ENCODE measurements at regions not wholly inside any gene's neighbourhood (a gene's known extent, or its start where the extent isn't known, plus 50 kb on each side); places are given as distances from the start of the nearest gene placed in this dataset.

DNA sequence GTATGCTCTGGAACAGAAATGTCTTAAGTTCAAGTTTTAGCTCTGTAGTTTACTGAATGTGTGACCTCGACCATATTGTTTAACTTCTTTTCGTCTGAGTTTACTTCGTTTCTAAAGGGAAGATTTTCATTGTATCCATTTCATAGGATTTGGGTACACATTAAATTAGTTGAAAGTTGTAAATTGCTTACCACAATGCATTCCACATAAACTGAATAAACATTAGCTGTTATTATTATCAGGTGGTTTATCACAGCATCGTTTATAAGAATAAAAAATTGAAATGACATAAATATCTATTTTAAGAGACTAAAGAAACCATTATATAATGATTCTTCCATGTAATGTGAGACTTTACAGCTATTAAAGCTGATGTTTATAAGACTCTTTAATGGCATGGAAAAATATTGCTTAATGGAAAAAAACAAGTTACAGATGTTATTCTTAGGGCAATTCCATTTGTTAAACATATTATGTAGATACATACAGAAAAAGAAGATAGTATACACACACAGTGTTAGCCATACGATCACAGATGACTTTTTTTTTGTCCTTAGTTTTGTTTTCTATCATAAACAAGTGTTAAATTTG lies 342.3 kb upstream of the SGO1 start:
- no TSS peak for BruUV-seq (replicated peaks)
- H3K27ac ChIP-seq (ENCODE audit: low read length): no peak overlapping the region
- intact Hi-C loops (cut with micrococcal nuclease; ENCODE audit: unreplicated experiment): no loop called here
- H3K4me1 ChIP-seq (ENCODE audit: control insufficient read depth, insufficient read depth, low read length): no peaks in the 10 kb centered on the region
- in situ Hi-C loops (cut with HindIII; ENCODE audit: low pct_unique_long_range_greater_than_20kb, low sequenced_read_pairs): no loop called here
- H3K27me3 ChIP-seq (ENCODE audit: control insufficient read depth, insufficient read depth, low read length): no peaks in the 10 kb centered on the region
- CTCF ChIA-PET: no interaction called here
- H3K4me3 ChIP-seq (ENCODE audit: low read depth in 2 of 2, low read length in 2 of 2): no peak overlapping the region
- DNase-seq (ENCODE audit: low read depth, low spot score) (no peak), ATAC-seq (no peak)
- TF ChIP-seq, protein P1, sequence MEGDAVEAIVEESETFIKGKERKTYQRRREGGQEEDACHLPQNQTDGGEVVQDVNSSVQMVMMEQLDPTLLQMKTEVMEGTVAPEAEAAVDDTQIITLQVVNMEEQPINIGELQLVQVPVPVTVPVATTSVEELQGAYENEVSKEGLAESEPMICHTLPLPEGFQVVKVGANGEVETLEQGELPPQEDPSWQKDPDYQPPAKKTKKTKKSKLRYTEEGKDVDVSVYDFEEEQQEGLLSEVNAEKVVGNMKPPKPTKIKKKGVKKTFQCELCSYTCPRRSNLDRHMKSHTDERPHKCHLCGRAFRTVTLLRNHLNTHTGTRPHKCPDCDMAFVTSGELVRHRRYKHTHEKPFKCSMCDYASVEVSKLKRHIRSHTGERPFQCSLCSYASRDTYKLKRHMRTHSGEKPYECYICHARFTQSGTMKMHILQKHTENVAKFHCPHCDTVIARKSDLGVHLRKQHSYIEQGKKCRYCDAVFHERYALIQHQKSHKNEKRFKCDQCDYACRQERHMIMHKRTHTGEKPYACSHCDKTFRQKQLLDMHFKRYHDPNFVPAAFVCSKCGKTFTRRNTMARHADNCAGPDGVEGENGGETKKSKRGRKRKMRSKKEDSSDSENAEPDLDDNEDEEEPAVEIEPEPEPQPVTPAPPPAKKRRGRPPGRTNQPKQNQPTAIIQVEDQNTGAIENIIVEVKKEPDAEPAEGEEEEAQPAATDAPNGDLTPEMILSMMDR (IDR thresholded peaks at IDR 0.05): no peak
- TF ChIP-seq, protein P2, sequence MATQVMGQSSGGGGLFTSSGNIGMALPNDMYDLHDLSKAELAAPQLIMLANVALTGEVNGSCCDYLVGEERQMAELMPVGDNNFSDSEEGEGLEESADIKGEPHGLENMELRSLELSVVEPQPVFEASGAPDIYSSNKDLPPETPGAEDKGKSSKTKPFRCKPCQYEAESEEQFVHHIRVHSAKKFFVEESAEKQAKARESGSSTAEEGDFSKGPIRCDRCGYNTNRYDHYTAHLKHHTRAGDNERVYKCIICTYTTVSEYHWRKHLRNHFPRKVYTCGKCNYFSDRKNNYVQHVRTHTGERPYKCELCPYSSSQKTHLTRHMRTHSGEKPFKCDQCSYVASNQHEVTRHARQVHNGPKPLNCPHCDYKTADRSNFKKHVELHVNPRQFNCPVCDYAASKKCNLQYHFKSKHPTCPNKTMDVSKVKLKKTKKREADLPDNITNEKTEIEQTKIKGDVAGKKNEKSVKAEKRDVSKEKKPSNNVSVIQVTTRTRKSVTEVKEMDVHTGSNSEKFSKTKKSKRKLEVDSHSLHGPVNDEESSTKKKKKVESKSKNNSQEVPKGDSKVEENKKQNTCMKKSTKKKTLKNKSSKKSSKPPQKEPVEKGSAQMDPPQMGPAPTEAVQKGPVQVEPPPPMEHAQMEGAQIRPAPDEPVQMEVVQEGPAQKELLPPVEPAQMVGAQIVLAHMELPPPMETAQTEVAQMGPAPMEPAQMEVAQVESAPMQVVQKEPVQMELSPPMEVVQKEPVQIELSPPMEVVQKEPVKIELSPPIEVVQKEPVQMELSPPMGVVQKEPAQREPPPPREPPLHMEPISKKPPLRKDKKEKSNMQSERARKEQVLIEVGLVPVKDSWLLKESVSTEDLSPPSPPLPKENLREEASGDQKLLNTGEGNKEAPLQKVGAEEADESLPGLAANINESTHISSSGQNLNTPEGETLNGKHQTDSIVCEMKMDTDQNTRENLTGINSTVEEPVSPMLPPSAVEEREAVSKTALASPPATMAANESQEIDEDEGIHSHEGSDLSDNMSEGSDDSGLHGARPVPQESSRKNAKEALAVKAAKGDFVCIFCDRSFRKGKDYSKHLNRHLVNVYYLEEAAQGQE (IDR thresholded peaks at IDR 0.05; ENCODE audit: insufficient read depth in 1 of 2, low read depth in 2 of 2, low read length in 1 of 2): no peak
- TF ChIP-seq POLR2AphosphoS5 (IDR thresholded peaks at IDR 0.05; ENCODE audit: low read depth, low read length): no peak
- TF ChIP-seq SIN3A (IDR thresholded peaks at IDR 0.05; ENCODE audit: borderline replicate concordance, insufficient read depth, low read depth, low read length): no peak
- no peak for TF ChIP-seq TCF7L2 (IDR thresholded peaks at IDR 0.05; ENCODE audit: low read depth, low read length)
- H3K9me3 ChIP-seq (ENCODE audit: control insufficient read depth, insufficient read depth, low read depth, low read length): no peaks in the 10 kb centered on the region
- no peaks in the 10 kb centered on the region for H3K36me3 ChIP-seq (ENCODE audit: control insufficient read depth, insufficient read depth, low read length)
- POLR2A ChIA-PET: no interaction called here

DNA sequence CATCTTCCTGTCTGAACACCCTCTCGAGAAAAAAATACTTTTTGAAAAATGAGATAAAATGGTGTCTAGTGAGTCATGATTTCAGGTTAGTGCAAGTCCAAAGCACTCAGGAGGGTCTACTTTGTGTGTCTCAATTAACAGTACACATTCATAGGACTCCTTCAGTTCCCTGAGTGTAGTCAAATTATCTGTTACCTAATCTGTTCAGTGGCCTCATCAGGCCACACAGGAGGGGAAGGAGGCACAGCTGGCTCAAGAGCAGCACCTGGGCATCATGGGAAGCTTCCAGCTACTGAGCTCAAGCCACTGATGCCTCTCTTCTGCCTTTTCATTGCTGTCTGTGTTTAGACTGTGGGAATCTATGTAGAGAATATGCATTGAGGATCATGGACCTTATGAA lies 341.4 kb upstream of the SGO1 start:
- no peaks in the 10 kb centered on the region for H3K36me3 ChIP-seq (ENCODE audit: control insufficient read depth, insufficient read depth, low read length)
- CTCF ChIA-PET: no interaction called here
- no peaks in the 10 kb centered on the region for H3K27me3 ChIP-seq (ENCODE audit: control insufficient read depth, insufficient read depth, low read length)
- DNase-seq (ENCODE audit: low read depth, low spot score) (no peak), ATAC-seq (no peak)
- H3K27ac ChIP-seq (ENCODE audit: low read length): no peak overlapping the region
- in situ Hi-C loops (cut with HindIII; ENCODE audit: low pct_unique_long_range_greater_than_20kb, low sequenced_read_pairs): no loop called here
- no TSS peak for BruUV-seq (replicated peaks)
- no peaks in the 10 kb centered on the region for H3K9me3 ChIP-seq (ENCODE audit: control insufficient read depth, insufficient read depth, low read depth, low read length)
- H3K4me3 ChIP-seq (ENCODE audit: low read depth in 2 of 2, low read length in 2 of 2): no peak overlapping the region
- POLR2A ChIA-PET: no interaction called here
- H3K4me1 ChIP-seq (ENCODE audit: control insufficient read depth, insufficient read depth, low read length): no peaks in the 10 kb centered on the region
- TF ChIP-seq POLR2AphosphoS5 (IDR thresholded peaks at IDR 0.05; ENCODE audit: low read depth, low read length) (no peak), TCF7L2 (IDR thresholded peaks at IDR 0.05; ENCODE audit: low read depth, low read length) (no peak)
- TF ChIP-seq, protein P1 (IDR thresholded peaks at IDR 0.05): no peak
- intact Hi-C loops (cut with micrococcal nuclease; ENCODE audit: unreplicated experiment): no loop called here

Measured in Panc1 (cell line).